Activated CD4-positive, alpha-beta T cell treated with anti-CD3 and anti-CD28 coated beads for 4 hours (primary cell): ENCODE measurements at regions not wholly inside any gene's neighbourhood (a gene's known extent, or its start where the extent isn't known, plus 50 kb on each side); places are given as distances from the start of the nearest gene placed in this dataset.

Experiments
- DNase-seq, 2 donors: peaks; one replicate each; pipeline ENCODE4 v3.0.0-alpha.2; 2020

DNA sequence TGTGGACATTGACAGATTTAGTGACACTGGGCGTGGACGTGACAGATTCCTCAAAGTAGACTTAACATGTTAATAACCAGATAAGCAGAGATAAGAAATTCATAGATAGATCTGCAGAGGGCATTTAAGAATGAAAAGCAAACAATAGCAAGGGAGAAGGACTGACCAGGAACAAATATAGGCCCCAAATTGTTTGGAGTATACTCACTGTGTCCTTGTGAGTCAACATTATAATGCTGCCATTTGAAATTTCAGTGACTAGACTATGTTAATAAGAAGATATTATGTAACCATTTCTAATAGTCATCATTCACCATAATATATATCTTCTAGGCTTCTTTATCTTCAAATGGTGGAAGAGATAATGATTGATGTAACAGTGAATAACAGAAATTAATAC, 78.1 kb upstream of the SLC38A11 start:
- DNase-seq, result no peak

- no peak for DNase-seq
Observed at GRCh38 chr2:165032559-165032958, 77.2 kb upstream of the SLC38A11 start.

DNA sequence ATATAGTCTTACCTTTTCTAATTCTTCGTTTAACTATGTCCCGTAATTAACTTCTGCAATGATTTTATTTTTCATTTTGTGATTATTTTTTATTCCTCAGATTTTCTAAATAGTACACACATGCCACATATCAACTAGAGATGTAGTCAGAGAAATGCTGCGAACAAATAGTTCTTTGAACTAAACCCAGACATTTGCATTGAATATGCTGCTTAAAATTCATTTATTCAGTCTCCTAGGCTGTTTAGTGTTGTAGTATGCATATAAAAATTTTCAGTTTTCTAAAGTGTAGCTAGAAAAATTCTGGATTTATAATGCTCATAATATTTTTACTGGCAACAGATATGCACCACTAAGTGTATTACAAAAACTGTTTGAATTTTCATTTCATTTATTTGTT, 68.9 kb upstream of the SLC38A11 start:
- DNase-seq, result no peak

GRCh38 chr2:165022781-165023180, 67.5 kb upstream of the SLC38A11 start:
- no peak for DNase-seq

DNA sequence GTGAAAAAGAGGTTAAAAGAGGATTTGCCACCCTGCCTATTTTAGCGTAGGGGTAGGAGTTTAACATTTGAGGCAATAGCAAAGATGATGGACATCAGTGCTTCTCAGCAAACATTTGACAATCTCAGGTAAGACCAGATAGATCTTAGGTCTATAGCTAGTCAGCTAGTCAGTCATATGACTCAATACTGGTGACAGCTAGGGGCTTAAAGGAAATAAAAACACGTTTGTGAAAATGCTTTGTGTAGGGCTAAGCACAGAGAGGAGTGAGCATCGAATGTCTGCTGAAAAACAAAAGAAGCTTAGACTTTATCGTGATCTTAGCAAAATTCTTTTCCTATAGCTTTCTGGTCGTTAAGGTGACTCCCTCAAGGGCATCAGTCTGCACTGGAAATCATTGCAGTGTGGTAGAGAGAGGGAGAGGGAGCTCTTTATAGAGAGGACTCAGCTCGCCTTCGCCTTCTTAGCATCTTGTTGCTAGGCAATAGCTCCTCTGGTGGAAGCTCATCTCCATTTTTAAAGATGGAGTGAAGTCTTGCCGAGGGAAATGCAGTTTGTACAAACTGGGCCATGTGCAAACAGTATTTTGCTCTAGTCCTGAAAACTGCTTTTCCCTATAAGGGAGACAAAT, 62.8 kb upstream of the SLC38A11 start:
- DNase-seq, result no peak

- no peak for DNase-seq
Observed at GRCh38 chr2:165016772-165017411, 61.6 kb upstream of the SLC38A11 start.

DNA sequence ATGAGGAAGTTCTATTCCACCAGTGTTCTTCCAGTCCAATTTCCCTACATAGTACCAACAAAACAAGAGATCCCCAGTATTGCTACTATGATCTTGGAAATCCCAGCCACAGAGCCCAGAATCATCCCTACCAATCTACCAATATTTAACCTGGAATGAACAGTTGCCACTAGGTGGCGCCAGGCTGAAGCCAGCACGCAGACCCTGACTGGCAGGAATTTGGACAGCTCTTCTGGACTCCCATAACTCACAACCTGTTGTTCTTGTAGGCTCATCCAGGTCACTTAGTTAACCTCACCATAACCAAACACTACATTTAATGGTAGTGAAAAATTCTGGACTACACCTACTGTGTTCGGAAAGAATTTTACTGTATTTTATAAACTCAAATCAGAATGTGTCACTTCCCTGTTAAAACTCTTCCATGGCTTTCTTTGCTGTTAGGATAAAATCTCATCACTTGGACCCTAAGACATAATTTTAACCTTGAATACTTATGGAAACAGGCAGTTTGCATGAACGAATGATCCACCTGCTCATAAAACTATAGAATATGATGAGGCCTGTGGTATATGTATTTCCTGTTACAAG, 59.8 kb upstream of the SLC38A11 start:
- DNase-seq, result peak; percentile 13 to 40

- no peak for DNase-seq
Observed at GRCh38 chr2:165013944-165014619, 58.8 kb upstream of the SLC38A11 start.

DNA sequence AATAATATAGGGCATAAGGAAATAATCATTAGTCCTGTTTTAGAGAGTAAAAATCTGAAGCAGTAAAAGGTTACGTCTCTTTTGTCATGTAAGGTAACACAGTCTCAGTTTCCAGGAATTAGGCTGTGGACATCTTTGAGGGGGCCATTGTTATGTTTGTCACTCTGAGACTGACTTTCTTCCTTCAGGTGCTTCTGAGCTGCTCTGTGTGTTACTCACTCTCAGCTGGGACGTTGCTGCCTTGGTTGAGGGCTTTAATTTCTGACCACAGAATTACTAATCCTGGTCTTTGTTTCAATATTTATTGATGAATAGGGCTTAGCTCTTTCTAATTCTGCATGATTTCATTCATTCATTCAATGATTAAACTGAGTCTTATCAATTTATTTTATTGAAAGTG, 55.9 kb upstream of the SLC38A11 start:
- DNase-seq, result no peak

DNA sequence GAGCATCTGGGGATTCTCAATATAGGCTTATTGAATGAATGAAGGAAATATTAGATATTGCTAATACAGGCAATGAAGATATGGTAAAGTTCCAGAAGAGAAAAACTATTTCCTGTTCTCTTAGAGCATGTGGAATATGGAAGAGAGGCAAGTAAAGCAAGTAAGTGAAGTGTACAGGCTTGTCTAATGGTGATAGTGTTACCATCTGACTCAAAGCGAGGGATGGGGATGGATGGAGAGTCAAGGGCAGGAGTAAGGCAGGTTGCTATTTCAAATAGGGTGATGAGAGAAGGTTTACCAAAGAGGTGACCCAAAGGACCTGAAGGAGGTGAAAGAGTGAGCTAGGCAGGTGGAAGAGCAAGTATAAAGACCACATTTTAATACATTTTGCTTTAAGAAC, 55.2 kb upstream of the SLC38A11 start:
- DNase-seq, result no peak

- no peak for DNase-seq
Observed at GRCh38 chr2:165009466-165009865, 54.1 kb upstream of the SLC38A11 start.

DNA sequence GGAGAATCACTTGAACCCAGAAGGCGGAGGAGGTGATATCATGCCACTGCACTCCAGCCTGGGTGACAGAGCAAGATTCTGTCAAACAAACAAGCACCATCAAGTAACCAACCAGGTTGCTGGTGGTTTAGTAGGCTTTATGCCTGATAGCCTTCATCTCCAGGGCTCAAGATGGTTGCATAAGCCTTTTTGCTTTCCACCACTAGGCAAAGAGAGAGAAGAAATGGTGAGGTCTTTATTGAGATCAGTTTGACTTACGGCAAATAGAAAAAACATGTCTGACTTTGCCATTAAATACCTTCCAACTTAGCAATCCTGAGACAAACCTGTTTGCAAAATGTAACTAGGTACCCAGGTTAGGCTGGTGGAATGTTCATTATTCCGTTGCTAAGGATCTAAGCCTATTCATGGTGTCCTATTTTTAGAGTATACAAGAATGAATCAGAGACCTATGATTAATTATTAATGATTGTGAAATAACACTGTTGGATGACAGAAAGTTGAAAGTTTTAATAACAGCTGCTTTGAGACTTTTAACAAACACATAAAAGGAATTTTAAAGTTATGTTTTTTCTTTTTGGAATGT, 53.5 kb upstream of the SLC38A11 start:
- DNase-seq, result no peak

DNA sequence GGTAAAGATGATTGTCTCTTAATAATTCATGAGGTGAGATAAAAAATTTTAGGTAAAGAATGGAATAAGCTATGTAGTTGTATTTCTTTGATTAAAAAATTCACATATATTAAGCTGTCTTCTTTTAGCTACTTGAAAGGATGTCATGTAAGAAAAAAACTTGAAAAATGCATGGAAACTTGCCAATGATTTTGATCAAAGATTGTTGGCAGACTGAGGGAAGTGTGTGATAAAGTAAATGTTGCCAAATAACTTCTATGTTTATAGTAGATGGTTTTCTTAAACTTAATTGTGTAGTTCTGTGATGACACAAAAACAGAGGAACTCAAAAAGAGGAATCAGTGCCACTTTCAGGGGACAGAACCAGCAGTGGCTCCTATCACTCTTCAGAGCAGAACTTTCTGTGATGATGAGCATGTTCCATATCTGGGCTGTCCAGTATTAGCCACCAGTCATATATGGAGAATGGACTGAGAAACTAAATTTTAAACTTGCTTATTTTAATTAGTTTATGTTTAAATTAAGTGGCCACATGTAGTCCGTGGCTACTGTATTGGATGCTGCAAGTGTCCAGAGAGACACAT, 51.9 kb upstream of the SLC38A11 start:
- DNase-seq, result no peak
